Islet of Langerhans (tissue), 1 donor: ENCODE measurements at regions not wholly inside any gene's neighbourhood (a gene's known extent, or its start where the extent isn't known, plus 50 kb on each side); places are given as distances from the start of the nearest gene placed in this dataset.
"Not testable (repeated sequence)": the region's sequence is repeated elsewhere in the genome, so short reads cannot be mapped to it uniquely, and the experiment has no call there.

ENCODE experiments used
- FAIRE-seq: peaks from one replicate; lab custom pipeline; 2011; peaks lifted over from hg19 to GRCh38; lab: Jason Lieb, UNC

DNA sequence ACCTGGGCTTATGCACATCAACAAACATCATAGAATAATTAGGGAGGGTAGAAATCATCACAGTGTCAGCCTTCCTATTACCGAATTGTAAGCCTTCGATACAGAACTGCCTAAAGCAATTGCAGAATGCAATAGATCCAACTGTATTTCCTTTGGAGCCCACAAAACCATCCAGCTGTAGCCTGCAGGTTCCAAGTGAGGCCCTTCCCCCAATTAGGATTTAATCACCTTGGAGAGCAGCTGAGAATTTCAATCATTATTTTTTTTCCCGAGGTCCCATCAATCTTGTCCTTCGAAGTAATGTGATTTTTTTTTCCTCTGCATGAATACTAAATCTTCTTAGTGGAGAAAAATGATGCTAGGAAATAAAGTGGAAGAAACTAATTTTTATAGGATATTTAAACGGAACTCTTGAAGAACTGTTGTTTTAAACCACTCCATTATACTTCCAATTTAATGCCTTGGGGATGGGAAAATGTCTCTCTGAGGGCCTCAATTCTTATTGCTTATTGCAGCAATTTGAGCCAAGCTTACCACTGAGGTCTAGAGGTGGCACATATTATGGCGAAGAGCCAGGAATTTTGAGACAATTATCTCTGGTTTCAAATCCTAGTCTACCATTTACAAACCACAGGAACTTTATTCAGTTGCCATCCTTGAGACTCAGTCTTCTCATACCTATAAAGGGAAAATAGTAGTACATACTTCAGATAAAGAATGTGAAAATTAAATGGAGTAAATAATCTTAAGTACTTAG, 953.4 kb upstream of the IGFBP7 start:
- FAIRE-seq = no peak

- FAIRE-seq = no peak
Measured at GRCh38 chr4:58061967-58062366, 951.8 kb upstream of the IGFBP7 start.

GRCh38 chr4:58050439-58050838, 940.3 kb upstream of the IGFBP7 start:
- FAIRE-seq = no peak

DNA sequence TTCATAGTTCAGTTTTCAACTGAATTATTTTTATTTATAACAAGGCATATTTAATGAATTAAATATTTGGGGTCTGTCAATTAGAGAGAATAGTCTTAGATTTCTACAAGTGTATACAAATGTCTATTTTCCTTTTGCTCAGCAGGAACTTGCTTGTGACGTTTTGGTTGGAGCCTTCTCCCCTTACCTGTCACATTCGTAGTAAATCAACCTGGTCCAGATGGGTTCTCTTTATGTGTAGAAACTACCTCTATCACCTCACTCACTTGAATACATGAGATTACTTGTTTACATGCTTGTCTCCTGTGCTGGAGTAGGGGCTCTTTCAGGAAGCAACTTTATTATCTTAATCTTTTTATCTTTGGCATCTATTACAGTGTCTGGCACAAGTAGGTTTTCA, 938.3 kb upstream of the IGFBP7 start:
- no peak for FAIRE-seq

- FAIRE-seq = no peak
Measured at GRCh38 chr4:58042176-58042575, 932.0 kb upstream of the IGFBP7 start.

- FAIRE-seq = no peak
Measured at GRCh38 chr4:57993944-57994343, 883.8 kb upstream of the IGFBP7 start.

DNA sequence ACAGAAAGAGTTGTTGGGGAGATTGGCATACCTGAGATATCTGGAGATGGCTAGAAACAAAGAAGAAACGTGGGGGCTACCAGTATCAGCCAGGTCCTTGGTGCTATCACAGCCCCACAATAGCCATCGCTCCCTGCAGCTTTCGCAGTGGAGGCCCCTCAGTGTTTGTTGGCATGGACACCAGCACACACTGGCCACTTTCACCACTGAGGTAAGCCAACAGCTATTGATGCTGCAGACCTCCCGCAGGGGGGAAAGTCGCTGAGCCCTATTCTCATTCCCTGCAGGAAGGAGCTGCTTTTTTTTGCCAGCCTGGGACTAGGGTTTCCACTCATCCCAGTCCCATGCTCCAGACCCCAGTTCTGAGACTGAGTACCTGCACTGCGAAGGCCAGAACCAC, 879.2 kb upstream of the IGFBP7 start:
- no peak for FAIRE-seq

DNA sequence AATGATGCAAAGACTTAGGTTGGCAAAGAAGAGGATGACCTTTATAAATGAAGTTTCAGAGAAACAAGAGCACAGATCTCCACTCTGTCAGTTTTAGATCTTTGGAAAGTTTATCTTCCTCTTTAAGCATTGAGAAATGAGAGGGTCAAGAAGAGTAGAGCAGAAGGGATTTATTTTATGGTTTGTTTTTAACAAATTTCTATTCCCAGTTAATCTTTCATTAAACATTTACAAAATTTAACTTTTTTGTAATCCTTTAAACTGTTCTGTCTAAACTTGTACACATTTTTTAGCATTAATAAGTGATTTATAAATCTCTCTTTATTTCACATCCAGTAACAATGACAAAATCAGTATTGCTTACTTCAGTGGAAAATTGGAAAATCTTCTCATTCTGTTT, 875.0 kb upstream of the IGFBP7 start:
- FAIRE-seq = no peak

- FAIRE-seq = no peak
Measured at GRCh38 chr4:57981123-57981522, 870.9 kb upstream of the IGFBP7 start.

GRCh38 chr4:57974821-57975220, 864.6 kb upstream of the IGFBP7 start:
- FAIRE-seq = no peak

DNA sequence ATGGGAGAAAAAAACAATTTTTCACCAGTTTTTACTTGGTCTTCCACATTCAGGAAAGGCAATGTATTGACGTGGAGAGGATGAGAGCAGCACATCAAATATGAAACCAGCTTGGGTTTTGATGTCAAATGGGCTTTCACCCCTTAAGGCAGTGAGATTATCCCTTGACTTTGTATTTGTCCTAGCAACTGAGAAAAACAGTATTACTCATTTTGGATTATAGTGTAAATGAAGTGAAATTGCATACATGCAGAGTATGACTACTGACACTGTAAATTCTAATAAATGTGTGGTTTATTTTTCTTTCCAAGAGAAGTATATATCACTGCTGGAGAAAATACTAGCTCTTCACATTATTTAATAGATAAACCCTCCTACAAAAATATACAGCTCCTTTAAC, 863.6 kb upstream of the IGFBP7 start:
- FAIRE-seq = no peak

GRCh38 chr4:57971261-57971660, 861.1 kb upstream of the IGFBP7 start:
- FAIRE-seq = no peak

DNA sequence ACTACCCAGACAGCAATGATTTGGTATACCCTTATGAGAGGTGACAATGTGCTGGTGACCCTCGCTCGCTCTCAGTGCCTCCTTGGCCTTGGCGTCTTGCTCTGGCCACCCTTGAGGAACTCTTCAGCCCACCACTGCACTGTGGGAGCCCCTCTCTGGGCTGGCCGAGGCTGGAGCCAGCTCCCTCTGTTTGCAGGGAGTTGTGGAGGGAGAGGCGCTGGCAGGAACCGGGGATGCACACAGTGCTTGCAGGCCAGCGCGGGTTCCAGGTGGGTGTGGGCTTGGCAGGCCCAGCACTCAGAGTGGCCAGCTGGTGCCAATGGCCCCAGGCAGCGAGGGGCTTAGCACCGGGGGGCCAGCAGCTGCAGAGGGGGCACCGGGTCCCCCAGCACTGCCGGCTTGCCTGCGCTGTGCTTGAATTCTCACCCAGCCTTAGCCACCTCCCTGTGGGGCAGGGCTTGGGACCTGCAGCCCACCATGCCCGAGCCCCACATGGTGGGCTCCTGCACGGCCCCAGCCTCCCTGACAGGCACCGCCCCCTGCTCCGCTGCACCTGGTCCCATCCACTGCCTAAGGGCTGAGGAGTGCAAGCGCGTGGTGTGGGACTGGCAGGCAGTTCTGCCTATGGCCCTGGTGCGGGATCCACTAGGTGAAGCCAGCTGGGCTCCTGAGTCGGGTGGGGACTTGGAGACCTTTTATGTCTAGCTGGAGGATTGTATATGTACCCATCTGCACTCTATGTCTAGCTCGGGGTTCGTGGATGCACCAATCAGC, 857.0 kb upstream of the IGFBP7 start:
- no peak for FAIRE-seq

- FAIRE-seq = not testable (repeated sequence)
Measured at GRCh38 chr4:57965431-57965830, 855.2 kb upstream of the IGFBP7 start.

DNA sequence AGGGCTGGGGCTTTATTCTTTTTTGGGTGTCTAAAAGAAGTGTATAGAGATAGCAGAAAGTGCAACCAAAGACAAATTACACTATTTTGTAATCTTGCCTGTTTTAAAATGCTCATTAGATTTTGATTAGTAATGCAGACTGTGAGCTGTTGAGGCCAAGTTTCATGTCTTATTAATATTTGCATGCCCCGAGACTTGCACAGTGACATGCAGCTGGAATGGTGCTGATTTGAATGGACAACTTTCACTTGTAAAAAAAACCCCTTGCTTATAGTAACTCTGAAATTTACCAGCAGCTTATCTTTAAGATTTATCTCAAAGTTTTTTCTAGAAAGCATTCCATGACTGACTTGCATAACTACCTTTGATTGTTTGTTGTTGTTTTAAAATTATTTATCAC, 835.1 kb upstream of the IGFBP7 start:
- no peak for FAIRE-seq

GRCh38 chr4:57943682-57944081, 833.5 kb upstream of the IGFBP7 start:
- FAIRE-seq = no peak

DNA sequence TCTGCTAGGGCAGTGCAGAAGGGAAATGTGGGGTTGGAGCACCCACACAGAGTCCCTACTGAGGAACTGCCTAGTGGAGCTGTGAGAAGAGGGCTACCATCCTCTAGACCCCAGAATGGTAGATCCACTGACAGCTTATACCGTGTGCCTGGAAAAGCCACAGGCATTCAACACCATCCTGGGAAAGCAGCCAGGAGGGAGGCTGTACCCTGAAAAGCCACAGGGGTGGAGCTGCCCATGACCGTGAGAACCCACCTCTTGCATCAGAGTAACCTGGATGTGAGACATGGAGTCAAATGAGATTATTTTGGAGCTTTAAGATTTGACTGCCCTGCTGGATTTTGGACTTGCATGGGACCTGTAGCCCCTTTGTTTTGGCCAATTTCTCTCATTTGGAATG, 827.1 kb upstream of the IGFBP7 start:
- FAIRE-seq = not testable (repeated sequence)

DNA sequence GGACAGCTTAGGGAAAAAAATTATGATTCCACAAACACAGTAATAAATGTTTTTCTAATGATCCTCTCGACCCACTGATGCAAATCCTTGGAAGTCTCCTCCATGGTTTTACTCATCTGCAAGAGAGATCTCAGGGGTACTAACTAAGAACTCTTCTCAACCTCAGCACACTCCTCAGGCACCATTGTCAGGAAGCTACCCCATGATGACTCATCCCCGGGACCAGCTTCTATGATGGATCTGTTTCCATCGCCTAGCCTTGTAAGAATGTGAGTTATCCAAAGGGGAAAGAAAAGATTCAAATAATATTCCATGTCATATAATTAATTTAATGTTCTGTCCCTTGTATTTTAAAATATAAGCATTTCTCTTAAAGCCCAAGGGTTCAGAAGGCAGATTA, 816.1 kb upstream of the IGFBP7 start:
- FAIRE-seq = no peak

GRCh38 chr4:57924951-57925350, 814.8 kb upstream of the IGFBP7 start:
- no peak for FAIRE-seq

GRCh38 chr4:57916479-57916878, 806.3 kb upstream of the IGFBP7 start:
- FAIRE-seq = no peak

GRCh38 chr4:57911203-57911602, 801.0 kb upstream of the IGFBP7 start:
- FAIRE-seq = no peak

- FAIRE-seq = no peak
Measured at GRCh38 chr4:57910151-57910550, 800.0 kb upstream of the IGFBP7 start.

GRCh38 chr4:57905965-57906364, 795.8 kb upstream of the IGFBP7 start:
- no peak for FAIRE-seq

- FAIRE-seq = no peak
Measured at GRCh38 chr4:57877047-57877458, 766.9 kb upstream of the IGFBP7 start.
